K562 (cell line): ENCODE measurements at regions not wholly inside any gene's neighbourhood (a gene's known extent, or its start where the extent isn't known, plus 50 kb on each side); places are given as distances from the start of the nearest gene placed in this dataset.

Source experiments
- ATAC-seq: fragments of 200-7000 bp; cut with Tn5 transposase; 3 replicates; pipeline ENCODE4 v1.9.1; 2020; ENCODE audit warnings: moderate library complexity
- BruUV-seq: library from RNA; stranded (reverse); fragments of 400-500 nt; replicated peaks from 2 replicates; lab custom pipeline; 2021; lab: Mats Ljungman, UMichigan
- CTCF ChIA-PET: fragments of 300-600 bp; formaldehyde crosslinking; extraction: SDS; loops from one replicate; lab custom pipeline; 2021; ENCODE audit warnings: low intra/inter-chr PET ratio; lab: Yijun Ruan, JAX
- POLR2A ChIA-PET: fragments of 300-600, 350-650 bp; sonication (Branson Sonifier 250); formaldehyde crosslinking; extraction: SDS; loops from one replicate; lab custom pipeline; 2021; ENCODE audit warnings: antibody characterized with exemption, inconsistent platforms; lab: Yijun Ruan, JAX
- DNase-seq, 4 experiments: peaks; one replicate each; pipeline versions ENCODE4 v3.0.0 to v3.0.0-alpha.2; 2011 to 2018; ENCODE audit warnings: low spot score in 3 of 4, mixed read lengths in 3 of 4; ENCODE audit errors: extremely low read depth in 1 of 4
- FAIRE-seq: peaks from 2 replicates; lab custom pipeline; 2011; peaks lifted over from hg19 to GRCh38; lab: Jason Lieb, UNC
- H2AFZ ChIP-seq: 2 replicates; pipeline ENCODE4 v1.6.0; 2011; ENCODE audit warnings: low read depth, low read length, control low read depth, inconsistent platforms
- H3K27ac ChIP-seq: fragments of 200-600 bp; 3 replicates; pipeline ENCODE4 v1.8.0; 2011; ENCODE audit warnings: low read depth, mild to moderate bottlenecking, control low read depth, inconsistent platforms, low read length, moderate library complexity, mixed read lengths; ENCODE audit errors: extremely low read depth
- H3K27me3 ChIP-seq, 2 experiments: fragments of 300-600 bp in 1 of 2; 2 replicates in 1 of 2; 3 replicates in 1 of 2; pipeline versions ENCODE4 v1.6.0 to v1.8.0; 2011; ENCODE audit warnings: inconsistent platforms in 2 of 2, low read length in 2 of 2, mild to moderate bottlenecking in 1 of 2, mixed read lengths in 1 of 2, moderate library complexity in 1 of 2; ENCODE audit not compliant: control insufficient read depth in 2 of 2, insufficient read depth in 2 of 2
- H3K36me3 ChIP-seq: fragments of 300-600 bp; 3 replicates; pipeline ENCODE4 v1.8.0; 2011; ENCODE audit warnings: mild to moderate bottlenecking, low read length, inconsistent platforms; ENCODE audit not compliant: control insufficient read depth, insufficient read depth
- H3K4me1 ChIP-seq, 2 experiments: fragments of 200-600 bp in 1 of 2; replicated peaks in 1 of 2; 2 replicates in 1 of 2; 3 replicates in 1 of 2; pipeline versions ENCODE4 v1.5.1 to v1.8.0; 2011; ENCODE audit warnings: inconsistent platforms in 2 of 2, low read length in 2 of 2, mild to moderate bottlenecking in 1 of 2, mixed read lengths in 1 of 2, moderate library complexity in 1 of 2; ENCODE audit not compliant: control insufficient read depth in 2 of 2, insufficient read depth in 2 of 2
- H3K4me2 ChIP-seq: 2 replicates; pipeline ENCODE4 v1.6.1; 2011; ENCODE audit warnings: low read length, control low read depth, inconsistent platforms, mixed read lengths; ENCODE audit not compliant: insufficient read depth
- H3K4me3 ChIP-seq: fragments of 200-600 bp; sonication (generic), shearing (Covaris generic); 2 replicates; pipeline ENCODE4 v1.5.1; 2016; ENCODE audit warnings: control low read depth, inconsistent platforms
- H3K79me2 ChIP-seq: fragments of 200-600 bp; 3 replicates; pipeline ENCODE4 v1.8.0; 2011; ENCODE audit warnings: low read length, inconsistent platforms; ENCODE audit not compliant: control insufficient read depth, insufficient read depth
- H3K9ac ChIP-seq, 2 experiments: 2 replicates each; pipeline versions ENCODE4 v1.6.0 to v1.6.1; 2011; ENCODE audit warnings: low read depth in 2 of 2, low read length in 2 of 2, control low read depth in 1 of 2, inconsistent platforms in 1 of 2, mild to moderate bottlenecking in 1 of 2, mixed read lengths in 1 of 2; ENCODE audit not compliant: insufficient read depth in 1 of 2
- H3K9me1 ChIP-seq: one replicate; pipeline ENCODE4 v1.6.0; 2011; ENCODE audit warnings: inconsistent platforms, mild to moderate bottlenecking, low read length, moderate library complexity; ENCODE audit not compliant: control insufficient read depth, insufficient read depth
- H3K9me3 ChIP-seq: replicated peaks from 2 replicates; pipeline ENCODE4 v1.5.1; 2011; ENCODE audit warnings: low read depth, low read length, inconsistent platforms; ENCODE audit not compliant: control insufficient read depth, insufficient read depth
- H4K20me1 ChIP-seq: replicated peaks from 2 replicates; pipeline ENCODE4 v1.6.1; 2011; ENCODE audit warnings: low read length, inconsistent platforms, mixed read lengths; ENCODE audit not compliant: control insufficient read depth, insufficient read depth
- CTBP1 ChIP-seq: fragments of 450-650 bp; IDR thresholded peaks from 2 replicates; pipeline ENCODE4 v1.6.1; 2016; ENCODE audit warnings: borderline replicate concordance
- DPF2 ChIP-seq: fragments of 450-650 bp; IDR thresholded peaks from 2 replicates; pipeline ENCODE4 v1.6.1; 2016
- E4F1 ChIP-seq: fragments of 250-450 bp; sonication (Bioruptor Pico); IDR thresholded peaks from 2 replicates; pipeline ENCODE4 v1.5.0; 2021; ENCODE audit warnings: mild to moderate bottlenecking, borderline replicate concordance
- GMEB1 ChIP-seq: fragments of 250-450 bp; sonication (Bioruptor Pico); IDR thresholded peaks from 2 replicates; pipeline ENCODE4 v1.4.0; 2020; ENCODE audit warnings: mild to moderate bottlenecking
- PHB2 ChIP-seq: fragments of 450-650 bp; IDR thresholded peaks from 2 replicates; pipeline ENCODE4 v1.6.1; 2017; ENCODE audit warnings: low read depth
- SRSF1 ChIP-seq: fragments of 200-400 bp; formaldehyde crosslinking; IDR thresholded peaks from 2 replicates; pipeline ENCODE4 v1.6.1; 2017; ENCODE audit warnings: mild to moderate bottlenecking, low read depth, low read length, moderate library complexity
- TEAD2 ChIP-seq: fragments of 450-650 bp; IDR thresholded peaks from 2 replicates; pipeline ENCODE4 v1.6.1; 2016; ENCODE audit warnings: missing genetic modification characterization, control low read depth, missing compliant biosample characterization
- THAP12 ChIP-seq: fragments of 250-450 bp; sonication (Bioruptor Pico); IDR thresholded peaks from 2 replicates; pipeline ENCODE4 v1.9.0; 2021; ENCODE audit warnings: mild to moderate bottlenecking, inconsistent platforms
- UBTF ChIP-seq, 2 experiments: IDR thresholded peaks; 2 replicates each; pipeline ENCODE4 v1.6.1; 2012; ENCODE audit warnings: improper control_type of control experiment in 2 of 2, low read depth in 2 of 2, low read length in 2 of 2, borderline replicate concordance in 1 of 2
- ZNF311 ChIP-seq: fragments of 250-450 bp; sonication (Bioruptor Pico); IDR thresholded peaks from 2 replicates; pipeline ENCODE4 v1.4.0; 2020; ENCODE audit warnings: mild to moderate bottlenecking, moderate library complexity
- ZNF398 ChIP-seq: fragments of 250-450 bp; sonication (Bioruptor Pico); IDR thresholded peaks from 2 replicates; pipeline ENCODE4 v1.8.0; 2021; ENCODE audit warnings: moderate library complexity, mild to moderate bottlenecking, inconsistent platforms
- ZNF561 ChIP-seq: fragments of 450-650 bp; formaldehyde crosslinking; conservative IDR thresholded peaks from 2 replicates; pipeline ENCODE4 v1.4.0; 2020; ENCODE audit warnings: mild to moderate bottlenecking, moderate library complexity
- WGBS: fragments of 100-300 bp; shearing (Covaris generic); methylation state at CpG from one replicate; pipeline ENCODE4 v1.1.6; 2016; ENCODE audit warnings: low coverage, mixed read lengths; ENCODE audit not compliant: insufficient coverage; ENCODE audit errors: missing lambda C conversion rate; 5-methylcytosine and 5-hydroxymethylcytosine counted together
- in situ Hi-C: fragments of 300-500 bp; cut with MboI; formaldehyde crosslinking; loops from 4 replicates; pipeline ENCODE4 v1.15.0; 2018; ENCODE audit warnings: inconsistent platforms, mixed read lengths
- intact Hi-C: fragments of 100-400 bp; cut with micrococcal nuclease; formaldehyde crosslinking; loops from 2 replicates; pipeline ENCODE4 v1.14.2; 2022

- no peak for ATAC-seq
Observed at GRCh38 chr10:130412317-130412716, 276.1 kb downstream of the GLRX3 start.

More at GRCh38 chr10:130412317-130412716, 276.1 kb downstream of the GLRX3 start:
- DNase-seq (no peak), FAIRE-seq (no peak)
- no peak overlapping the region for H3K4me3 ChIP-seq
- POLR2A ChIA-PET: no interaction called here
- no peaks in the 10 kb centered on the region for H3K36me3 ChIP-seq
- WGBS: 0% methylated on average over 5 of the region's 5 CpGs
- H3K9me3 ChIP-seq: no peaks in the 10 kb centered on the region
- TF ChIP-seq ZNF311 (CRISPR knock-in tag) (no peak), SRSF1 (no peak), ZNF398 (CRISPR knock-in tag) (no peak), PHB2 (no peak), TEAD2 (tag) (no peak), DPF2 (no peak), E4F1 (no peak), UBTF (IDR thresholded peaks at IDR 0.05; ENCODE audit: borderline replicate concordance in 1 of 2, low read depth in 2 of 2, low read length in 2 of 2) (no peak), GMEB1 (no peak), THAP12 (CRISPR knock-in tag) (no peak), CTBP1 (no peak), ZNF561 (CRISPR knock-in tag) (no peak)
- no peaks in the 10 kb centered on the region for H3K9me1 ChIP-seq
- H2AFZ ChIP-seq: no peak overlapping the region
- CTCF ChIA-PET: no interaction called here
- no peaks in the 10 kb centered on the region for H3K79me2 ChIP-seq
- no peak overlapping the region for H3K27ac ChIP-seq
- H3K4me2 ChIP-seq: no peak overlapping the region
- peaks cover 0 to 9% of the 10 kb centered on the region in 2 experiments; a peak in 2 of 5 replicates for H3K27me3 ChIP-seq
- H3K4me1 ChIP-seq: no peaks in the 10 kb centered on the region
- in situ Hi-C loops: no loop called here
- BruUV-seq: no TSS peak
- H3K9ac ChIP-seq: no peak overlapping the region
- no peaks in the 10 kb centered on the region for H4K20me1 ChIP-seq
- intact Hi-C loops: no loop called here
